ENCODE measurements at regions not wholly inside any gene's neighbourhood (a gene's known extent, or its start where the extent isn't known, plus 50 kb on each side); places are given as distances from the start of the nearest gene placed in this dataset.

- TF ChIP-seq CTCF (IDR thresholded peaks at IDR 0.05) (no peak), POLR2A (IDR thresholded peaks at IDR 0.05) (no peak)
Observed at GRCh38 chr3:157594413-157594812, 91.2 kb upstream of the VEPH1 start.
